DND-41 (cell line): ENCODE measurements at regions not wholly inside any gene's neighbourhood (a gene's known extent, or its start where the extent isn't known, plus 50 kb on each side); places are given as distances from the start of the nearest gene placed in this dataset.

Experiments
- ATAC-seq: fragments of 200-7000 bp; cut with Tn5 transposase; 3 replicates; pipeline ENCODE4 v1.9.1; 2021; ENCODE audit warnings: low read depth; ENCODE audit not compliant: insufficient read depth
- DNase-seq: peaks from one replicate; pipeline ENCODE4 v3.0.0-alpha.2; 2020
- H2AFZ ChIP-seq: 2 replicates; pipeline ENCODE4 v1.6.0; 2012; ENCODE audit warnings: low read depth, low read length
- H3K27ac ChIP-seq: 2 replicates; pipeline ENCODE4 v1.5.1; 2012; ENCODE audit warnings: low read length, inconsistent platforms
- H3K27me3 ChIP-seq: fragments of 200-600 bp; sonication (generic); 2 replicates; pipeline ENCODE4 v1.6.0; 2012; ENCODE audit warnings: low read length, mild to moderate bottlenecking, inconsistent platforms; ENCODE audit not compliant: insufficient read depth, poor library complexity
- H3K36me3 ChIP-seq: 2 replicates; pipeline ENCODE4 v1.5.1; 2012; ENCODE audit warnings: low read length, inconsistent platforms; ENCODE audit not compliant: insufficient read depth
- H3K4me1 ChIP-seq: 2 replicates; pipeline ENCODE4 v1.5.1; 2012; ENCODE audit warnings: mild to moderate bottlenecking, low read length; ENCODE audit not compliant: insufficient read depth
- H3K4me2 ChIP-seq: 2 replicates; pipeline ENCODE4 v1.6.0; 2012; ENCODE audit warnings: mild to moderate bottlenecking, moderate library complexity, low read length, inconsistent platforms; ENCODE audit not compliant: insufficient read depth
- H3K4me3 ChIP-seq, 2 experiments: fragments of 200-600 bp in 1 of 2; shearing (Covaris generic) in 1 of 2; 2 replicates each; pipeline ENCODE4 v1.5.1; 2012 to 2016; ENCODE audit warnings: inconsistent platforms in 2 of 2, low read length in 2 of 2, mild to moderate bottlenecking in 2 of 2, low read depth in 1 of 2, moderate library complexity in 1 of 2
- H3K79me2 ChIP-seq: 2 replicates; pipeline ENCODE4 v1.6.0; 2012; ENCODE audit warnings: low read length, inconsistent platforms; ENCODE audit not compliant: insufficient read depth
- H3K9ac ChIP-seq: 2 replicates; pipeline ENCODE4 v1.6.0; 2012; ENCODE audit warnings: low read depth, mild to moderate bottlenecking, inconsistent platforms, low read length, moderate library complexity
- H3K9me3 ChIP-seq: 2 replicates; pipeline ENCODE4 v1.5.1; 2012; ENCODE audit warnings: low read length, moderate library complexity, mild to moderate bottlenecking, inconsistent platforms; ENCODE audit not compliant: insufficient read depth, severe bottlenecking
- H4K20me1 ChIP-seq: 2 replicates; pipeline ENCODE4 v1.6.0; 2012; ENCODE audit warnings: low read length; ENCODE audit not compliant: insufficient read depth
- CTCF ChIP-seq: IDR thresholded peaks from 2 replicates; pipeline ENCODE4 v1.5.1; 2012; ENCODE audit warnings: borderline replicate concordance, low read length, moderate library complexity, mild to moderate bottlenecking; ENCODE audit not compliant: poor library complexity, severe bottlenecking; ENCODE audit errors: extremely low read depth
- EZH2 ChIP-seq: IDR thresholded peaks from 3 replicates; pipeline ENCODE4 v1.6.1; 2012; ENCODE audit warnings: borderline replicate concordance, low read depth, mild to moderate bottlenecking, moderate library complexity, low read length, inconsistent platforms; ENCODE audit not compliant: severe bottlenecking

- H2AFZ ChIP-seq: no peak overlapping the region
- H3K27me3 ChIP-seq: no peaks in the 10 kb centered on the region
- no peaks in the 10 kb centered on the region for H3K4me1 ChIP-seq
- no peak overlapping the region for H3K4me2 ChIP-seq
- H3K79me2 ChIP-seq: no peaks in the 10 kb centered on the region
- no peaks in the 10 kb centered on the region for H3K9me3 ChIP-seq
- H3K9ac ChIP-seq: no peak overlapping the region
- no peak for DNase-seq
- ATAC-seq: no peak
- H4K20me1 ChIP-seq: no peaks in the 10 kb centered on the region
- no peak overlapping the region for H3K27ac ChIP-seq
- H3K4me3 ChIP-seq: no peak overlapping the region
- H3K36me3 ChIP-seq: no peaks in the 10 kb centered on the region
- TF ChIP-seq CTCF (no peak), EZH2 (no peak)
Observed at GRCh38 chr4:46656071-46656470, 253.0 kb downstream of the COX7B2 start.

GRCh38 chr4:46653842-46654241 is 255.2 kb downstream of the COX7B2 start:
- TF ChIP-seq CTCF (no peak), EZH2 (no peak)
- H3K79me2 ChIP-seq: no peaks in the 10 kb centered on the region
- DNase-seq: no peak
- no peaks in the 10 kb centered on the region for H3K9me3 ChIP-seq
- no peak overlapping the region for H3K4me2 ChIP-seq
- no peaks in the 10 kb centered on the region for H3K27me3 ChIP-seq
- no peaks in the 10 kb centered on the region for H4K20me1 ChIP-seq
- H3K4me3 ChIP-seq: no peak overlapping the region
- H3K4me1 ChIP-seq: no peaks in the 10 kb centered on the region
- no peak for ATAC-seq
- H3K27ac ChIP-seq: no peak overlapping the region
- H2AFZ ChIP-seq: no peak overlapping the region
- no peaks in the 10 kb centered on the region for H3K36me3 ChIP-seq
- H3K9ac ChIP-seq: no peak overlapping the region

- Histone ChIP-seq H3K27me3 (no peaks in the 10 kb centered on the region), H3K9me3 (no peaks in the 10 kb centered on the region), H3K9ac (no peak overlapping the region), H2AFZ (no peak overlapping the region), H3K79me2 (no peaks in the 10 kb centered on the region), H4K20me1 (no peaks in the 10 kb centered on the region), H3K4me3 (no peak overlapping the region), H3K4me1 (no peaks in the 10 kb centered on the region), H3K36me3 (no peaks in the 10 kb centered on the region), H3K27ac (no peak overlapping the region), H3K4me2 (no peak overlapping the region)
- DNase-seq: no peak
- ATAC-seq: no peak
- TF ChIP-seq EZH2: no peak
- no peak for TF ChIP-seq CTCF
Observed at GRCh38 chr4:46649390-46649789, 259.5 kb upstream of the GABRA2 start.

GRCh38 chr4:46648088-46648744 is 258.3 kb upstream of the GABRA2 start:
- H3K9ac ChIP-seq: no peak overlapping the region
- peak; percentile 75 for TF ChIP-seq CTCF
- TF ChIP-seq EZH2: no peak
- no peak overlapping the region for H3K27ac ChIP-seq
- H2AFZ ChIP-seq: no peak overlapping the region
- no peaks in the 10 kb centered on the region for H3K9me3 ChIP-seq
- DNase-seq (peak; percentile 16), ATAC-seq (peak; percentile 68)
- no peaks in the 10 kb centered on the region for H3K27me3 ChIP-seq
- H3K4me1 ChIP-seq: no peaks in the 10 kb centered on the region
- H3K4me2 ChIP-seq: no peak overlapping the region
- H3K79me2 ChIP-seq: no peaks in the 10 kb centered on the region
- H3K4me3 ChIP-seq: no peak overlapping the region
- no peaks in the 10 kb centered on the region for H4K20me1 ChIP-seq
- H3K36me3 ChIP-seq: no peaks in the 10 kb centered on the region
